ENCODE measurements at regions not wholly inside any gene's neighbourhood (a gene's known extent, or its start where the extent isn't known, plus 50 kb on each side); places are given as distances from the start of the nearest gene placed in this dataset.

DNA sequence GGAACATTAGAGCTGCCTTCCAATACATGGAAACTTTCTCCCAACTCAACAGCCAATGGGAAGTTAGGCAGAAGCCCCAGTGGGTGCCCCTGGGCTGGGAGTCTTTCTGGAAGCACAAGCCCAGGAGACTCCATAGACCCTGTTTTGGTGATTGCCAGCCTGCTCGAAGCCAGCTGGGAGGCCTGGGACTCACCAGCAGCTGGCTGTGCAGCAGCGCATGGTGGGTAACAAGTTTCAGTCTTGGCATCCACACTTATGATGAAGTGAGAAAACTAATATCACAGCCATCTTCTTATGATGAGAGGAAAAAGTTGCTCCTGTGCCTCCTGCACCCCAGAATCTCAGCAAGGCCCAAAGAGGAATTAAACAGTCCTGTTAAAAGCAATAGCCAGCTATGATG, 522.5 kb upstream of the CDH5 start:
- Histone ChIP-seq H3K9ac (ENCODE audit: insufficient read length) (no peak overlapping the region), H3K4me3 (no peak overlapping the region), H3K36me3 (ENCODE audit: insufficient read depth, low read length) (no peaks in the 10 kb centered on the region), H3K27ac (no peak overlapping the region), H3K9me3 (ENCODE audit: low read depth, low read length) (no peaks in the 10 kb centered on the region)
- no peak for DNase-seq (ENCODE audit: low read depth, low spot score)
- TF ChIP-seq FOXP2 (optimal IDR thresholded peaks at IDR 0.05; ENCODE audit: control extremely low read depth, extremely low read length, insufficient read depth) (no peak), EZH2 (IDR thresholded peaks at IDR 0.05) (no peak), POLR2AphosphoS5 (IDR thresholded peaks at IDR 0.05; ENCODE audit: borderline replicate concordance, low read depth, low read length) (no peak)

GRCh38 chr16:65842067-65842466, 524.4 kb upstream of the CDH5 start:
- DNase-seq (ENCODE audit: low read depth, low spot score), result no peak
- TF ChIP-seq POLR2AphosphoS5 (IDR thresholded peaks at IDR 0.05; ENCODE audit: borderline replicate concordance, low read depth, low read length), result no peak
- TF ChIP-seq FOXP2 (optimal IDR thresholded peaks at IDR 0.05; ENCODE audit: control extremely low read depth, extremely low read length, insufficient read depth), result no peak
- TF ChIP-seq EZH2 (IDR thresholded peaks at IDR 0.05), result no peak
- Histone ChIP-seq H3K9me3 (ENCODE audit: low read depth, low read length) (no peaks in the 10 kb centered on the region), H3K27ac (no peak overlapping the region), H3K9ac (ENCODE audit: insufficient read length) (no peak overlapping the region), H3K36me3 (ENCODE audit: insufficient read depth, low read length) (no peaks in the 10 kb centered on the region), H3K4me3 (no peak overlapping the region)

- Histone ChIP-seq H3K27ac (peak overlapping the region; percentile 78), H3K4me3 (no peak overlapping the region), H3K9ac (ENCODE audit: insufficient read length) (no peak overlapping the region), H3K36me3 (ENCODE audit: insufficient read depth, low read length) (no peaks in the 10 kb centered on the region), H3K9me3 (ENCODE audit: low read depth, low read length) (no peaks in the 10 kb centered on the region)
- TF ChIP-seq FOXP2 (optimal IDR thresholded peaks at IDR 0.05; ENCODE audit: control extremely low read depth, extremely low read length, insufficient read depth) (no peak), POLR2AphosphoS5 (IDR thresholded peaks at IDR 0.05; ENCODE audit: borderline replicate concordance, low read depth, low read length) (no peak), EZH2 (IDR thresholded peaks at IDR 0.05) (no peak)
- DNase-seq (ENCODE audit: low read depth, low spot score), result no peak
These were observed 528.5 kb upstream of the CDH5 start for GRCh38 chr16:65838001-65838400.

GRCh38 chr16:65837464-65837863, 529.0 kb upstream of the CDH5 start:
- no peak for TF ChIP-seq POLR2AphosphoS5 (IDR thresholded peaks at IDR 0.05; ENCODE audit: borderline replicate concordance, low read depth, low read length)
- no peak for TF ChIP-seq FOXP2 (optimal IDR thresholded peaks at IDR 0.05; ENCODE audit: control extremely low read depth, extremely low read length, insufficient read depth)
- no peak for TF ChIP-seq EZH2 (IDR thresholded peaks at IDR 0.05)

GRCh38 chr16:65834688-65835087, 531.8 kb upstream of the CDH5 start:
- TF ChIP-seq FOXP2 (optimal IDR thresholded peaks at IDR 0.05; ENCODE audit: control extremely low read depth, extremely low read length, insufficient read depth) (no peak), POLR2AphosphoS5 (IDR thresholded peaks at IDR 0.05; ENCODE audit: borderline replicate concordance, low read depth, low read length) (no peak), EZH2 (IDR thresholded peaks at IDR 0.05) (no peak)
- DNase-seq (ENCODE audit: low read depth, low spot score), result no peak
- no peak overlapping the region for H3K4me3 ChIP-seq

More at GRCh38 chr16:65837464-65837863, 529.0 kb upstream of the CDH5 start:
- Histone ChIP-seq H3K9ac (ENCODE audit: insufficient read length) (no peak overlapping the region), H3K36me3 (ENCODE audit: insufficient read depth, low read length) (no peaks in the 10 kb centered on the region), H3K4me3 (no peak overlapping the region), H3K27ac (peak overlapping the region; percentile 78), H3K9me3 (ENCODE audit: low read depth, low read length) (no peaks in the 10 kb centered on the region)
- DNase-seq (ENCODE audit: low read depth, low spot score), result no peak

GRCh38 chr16:65833171-65833871, 533.2 kb upstream of the CDH5 start:
- no peaks in the 10 kb centered on the region for H3K36me3 ChIP-seq (ENCODE audit: insufficient read depth, low read length)
- DNase-seq (ENCODE audit: low read depth, low spot score), result peak; percentile 98
- peak overlapping the region; percentile 76 for H3K9ac ChIP-seq (ENCODE audit: insufficient read length)
- no peaks in the 10 kb centered on the region for H3K9me3 ChIP-seq (ENCODE audit: low read depth, low read length)
- peak overlapping the region; percentile 100 for H3K27ac ChIP-seq
- TF ChIP-seq EZH2 (IDR thresholded peaks at IDR 0.05), result no peak
- TF ChIP-seq POLR2AphosphoS5 (IDR thresholded peaks at IDR 0.05; ENCODE audit: borderline replicate concordance, low read depth, low read length), result peak; percentile 36; the same call in 1 of the 2 replicates
- TF ChIP-seq FOXP2 (optimal IDR thresholded peaks at IDR 0.05; ENCODE audit: control extremely low read depth, extremely low read length, insufficient read depth), result no peak
- no peak overlapping the region for H3K4me3 ChIP-seq

More at GRCh38 chr16:65834688-65835087, 531.8 kb upstream of the CDH5 start:
- Histone ChIP-seq H3K27ac (peak overlapping the region; percentile 100), H3K9ac (ENCODE audit: insufficient read length) (peak overlapping the region; percentile 47), H3K9me3 (ENCODE audit: low read depth, low read length) (no peaks in the 10 kb centered on the region), H3K36me3 (ENCODE audit: insufficient read depth, low read length) (no peaks in the 10 kb centered on the region)

DNA sequence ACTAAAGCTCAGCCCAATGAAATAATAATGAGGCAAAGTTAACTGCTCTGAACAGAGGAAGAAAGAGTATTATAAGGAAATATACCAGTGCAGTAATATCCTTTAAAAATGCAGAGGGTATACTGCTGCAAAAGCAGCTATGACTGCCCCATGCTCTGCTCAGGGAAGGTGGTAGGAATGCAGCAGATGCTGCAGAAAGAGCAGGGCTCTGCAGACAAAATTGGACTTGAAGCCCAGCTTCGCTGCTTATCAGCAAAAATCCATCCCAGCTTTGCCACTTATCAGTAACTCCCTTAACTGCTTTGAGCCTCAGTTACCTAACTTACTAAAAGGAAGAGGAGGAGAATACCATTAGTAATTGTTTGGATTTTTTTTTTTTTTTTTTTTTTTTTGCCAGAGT, 533.8 kb upstream of the CDH5 start:
- peak overlapping the region; percentile 100 for H3K27ac ChIP-seq
- TF ChIP-seq EZH2 (IDR thresholded peaks at IDR 0.05) (no peak), FOXP2 (optimal IDR thresholded peaks at IDR 0.05; ENCODE audit: control extremely low read depth, extremely low read length, insufficient read depth) (no peak), POLR2AphosphoS5 (IDR thresholded peaks at IDR 0.05; ENCODE audit: borderline replicate concordance, low read depth, low read length) (no peak)
- no peaks in the 10 kb centered on the region for H3K9me3 ChIP-seq (ENCODE audit: low read depth, low read length)
- no peak for DNase-seq (ENCODE audit: low read depth, low spot score)
- H3K9ac ChIP-seq (ENCODE audit: insufficient read length), result peak overlapping the region; percentile 66
- no peaks in the 10 kb centered on the region for H3K36me3 ChIP-seq (ENCODE audit: insufficient read depth, low read length)
- no peak overlapping the region for H3K4me3 ChIP-seq

DNA sequence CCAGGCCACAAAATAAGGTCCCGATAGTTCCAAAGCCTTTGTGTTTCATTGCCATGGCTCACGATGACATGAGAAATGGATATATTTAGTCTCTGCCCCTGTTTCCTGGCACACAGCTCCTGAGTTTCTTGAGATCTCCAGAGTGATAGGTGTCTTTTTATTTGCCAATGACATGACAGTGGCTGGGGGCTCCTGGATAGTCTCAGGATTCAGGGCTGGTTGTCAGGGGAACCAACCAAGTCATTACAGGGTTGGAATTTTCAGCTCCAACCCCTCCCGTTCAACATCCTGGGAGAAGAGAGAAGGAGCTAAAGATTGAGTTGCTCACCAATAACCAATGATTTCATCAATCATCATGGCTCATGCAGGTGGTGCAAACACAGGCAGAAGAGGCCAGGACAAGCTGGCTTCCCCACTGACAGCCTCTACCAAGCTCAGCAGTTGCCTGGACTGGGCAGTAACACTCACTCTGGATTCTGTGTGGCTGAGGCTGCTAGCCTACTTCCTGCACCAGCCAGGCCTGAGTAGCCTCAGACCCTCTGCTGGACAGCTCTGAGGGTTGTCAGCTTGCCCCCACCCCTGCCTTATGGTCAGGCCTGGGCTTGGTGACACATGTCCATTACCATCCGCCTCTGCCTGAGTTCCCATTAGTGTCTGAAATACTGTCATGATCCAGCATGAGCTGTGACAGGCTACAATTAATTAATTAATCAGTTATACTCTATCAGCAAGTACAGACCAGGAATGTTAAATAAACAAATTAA, 534.4 kb upstream of the CDH5 start:
- Histone ChIP-seq H3K4me3 (no peak overlapping the region), H3K27ac (peak overlapping the region; percentile 100), H3K9ac (ENCODE audit: insufficient read length) (peak overlapping the region; percentile 66), H3K9me3 (ENCODE audit: low read depth, low read length) (no peaks in the 10 kb centered on the region), H3K36me3 (ENCODE audit: insufficient read depth, low read length) (no peaks in the 10 kb centered on the region)
- no peak for DNase-seq (ENCODE audit: low read depth, low spot score)
- TF ChIP-seq EZH2 (IDR thresholded peaks at IDR 0.05) (no peak), POLR2AphosphoS5 (IDR thresholded peaks at IDR 0.05; ENCODE audit: borderline replicate concordance, low read depth, low read length) (no peak), FOXP2 (optimal IDR thresholded peaks at IDR 0.05; ENCODE audit: control extremely low read depth, extremely low read length, insufficient read depth) (no peak)
